K562 (cell line): ENCODE measurements at regions not wholly inside any gene's neighbourhood (a gene's known extent, or its start where the extent isn't known, plus 50 kb on each side); places are given as distances from the start of the nearest gene placed in this dataset.

Source experiments
- ATAC-seq: fragments of 200-7000 bp; cut with Tn5 transposase; 3 replicates; pipeline ENCODE4 v1.9.1; 2020; ENCODE audit warnings: moderate library complexity
- BruUV-seq: library from RNA; stranded (reverse); fragments of 400-500 nt; replicated peaks from 2 replicates; lab custom pipeline; 2021; lab: Mats Ljungman, UMichigan
- CTCF ChIA-PET: fragments of 300-600 bp; formaldehyde crosslinking; extraction: SDS; loops from one replicate; lab custom pipeline; 2021; ENCODE audit warnings: low intra/inter-chr PET ratio; lab: Yijun Ruan, JAX
- POLR2A ChIA-PET: fragments of 300-600, 350-650 bp; sonication (Branson Sonifier 250); formaldehyde crosslinking; extraction: SDS; loops from one replicate; lab custom pipeline; 2021; ENCODE audit warnings: antibody characterized with exemption, inconsistent platforms; lab: Yijun Ruan, JAX
- DNase-seq, 4 experiments: peaks; one replicate each; pipeline versions ENCODE4 v3.0.0 to v3.0.0-alpha.2; 2011 to 2018; ENCODE audit warnings: low spot score in 3 of 4, mixed read lengths in 3 of 4; ENCODE audit errors: extremely low read depth in 1 of 4
- FAIRE-seq: peaks from 2 replicates; lab custom pipeline; 2011; peaks lifted over from hg19 to GRCh38; lab: Jason Lieb, UNC
- H2AFZ ChIP-seq: 2 replicates; pipeline ENCODE4 v1.6.0; 2011; ENCODE audit warnings: low read depth, low read length, control low read depth, inconsistent platforms
- H3K27ac ChIP-seq: fragments of 200-600 bp; 3 replicates; pipeline ENCODE4 v1.8.0; 2011; ENCODE audit warnings: low read depth, mild to moderate bottlenecking, control low read depth, inconsistent platforms, low read length, moderate library complexity, mixed read lengths; ENCODE audit errors: extremely low read depth
- H3K27me3 ChIP-seq, 2 experiments: fragments of 300-600 bp in 1 of 2; 2 replicates in 1 of 2; 3 replicates in 1 of 2; pipeline versions ENCODE4 v1.6.0 to v1.8.0; 2011; ENCODE audit warnings: inconsistent platforms in 2 of 2, low read length in 2 of 2, mild to moderate bottlenecking in 1 of 2, mixed read lengths in 1 of 2, moderate library complexity in 1 of 2; ENCODE audit not compliant: control insufficient read depth in 2 of 2, insufficient read depth in 2 of 2
- H3K36me3 ChIP-seq: fragments of 300-600 bp; 3 replicates; pipeline ENCODE4 v1.8.0; 2011; ENCODE audit warnings: mild to moderate bottlenecking, low read length, inconsistent platforms; ENCODE audit not compliant: control insufficient read depth, insufficient read depth
- H3K4me1 ChIP-seq, 2 experiments: fragments of 200-600 bp in 1 of 2; replicated peaks in 1 of 2; 2 replicates in 1 of 2; 3 replicates in 1 of 2; pipeline versions ENCODE4 v1.5.1 to v1.8.0; 2011; ENCODE audit warnings: inconsistent platforms in 2 of 2, low read length in 2 of 2, mild to moderate bottlenecking in 1 of 2, mixed read lengths in 1 of 2, moderate library complexity in 1 of 2; ENCODE audit not compliant: control insufficient read depth in 2 of 2, insufficient read depth in 2 of 2
- H3K4me2 ChIP-seq: 2 replicates; pipeline ENCODE4 v1.6.1; 2011; ENCODE audit warnings: low read length, control low read depth, inconsistent platforms, mixed read lengths; ENCODE audit not compliant: insufficient read depth
- H3K4me3 ChIP-seq: fragments of 200-600 bp; sonication (generic), shearing (Covaris generic); 2 replicates; pipeline ENCODE4 v1.5.1; 2016; ENCODE audit warnings: control low read depth, inconsistent platforms
- H3K79me2 ChIP-seq: fragments of 200-600 bp; 3 replicates; pipeline ENCODE4 v1.8.0; 2011; ENCODE audit warnings: low read length, inconsistent platforms; ENCODE audit not compliant: control insufficient read depth, insufficient read depth
- H3K9ac ChIP-seq, 2 experiments: 2 replicates each; pipeline versions ENCODE4 v1.6.0 to v1.6.1; 2011; ENCODE audit warnings: low read depth in 2 of 2, low read length in 2 of 2, control low read depth in 1 of 2, inconsistent platforms in 1 of 2, mild to moderate bottlenecking in 1 of 2, mixed read lengths in 1 of 2; ENCODE audit not compliant: insufficient read depth in 1 of 2
- H3K9me1 ChIP-seq: one replicate; pipeline ENCODE4 v1.6.0; 2011; ENCODE audit warnings: inconsistent platforms, mild to moderate bottlenecking, low read length, moderate library complexity; ENCODE audit not compliant: control insufficient read depth, insufficient read depth
- H3K9me3 ChIP-seq: replicated peaks from 2 replicates; pipeline ENCODE4 v1.5.1; 2011; ENCODE audit warnings: low read depth, low read length, inconsistent platforms; ENCODE audit not compliant: control insufficient read depth, insufficient read depth
- H4K20me1 ChIP-seq: replicated peaks from 2 replicates; pipeline ENCODE4 v1.6.1; 2011; ENCODE audit warnings: low read length, inconsistent platforms, mixed read lengths; ENCODE audit not compliant: control insufficient read depth, insufficient read depth
- ARID1B ChIP-seq: fragments of 450-650 bp; IDR thresholded peaks from 2 replicates; pipeline ENCODE4 v1.6.1; 2016; ENCODE audit warnings: antibody characterized with exemption, mild to moderate bottlenecking, inconsistent platforms
- GATA2 ChIP-seq: sonication (generic); formaldehyde crosslinking; IDR thresholded peaks from 2 replicates; pipeline ENCODE4 v1.4.0; 2020; ENCODE audit warnings: mild to moderate bottlenecking, missing genetic modification reagents
- HDAC8 ChIP-seq: fragments of 450-650 bp; IDR thresholded peaks from 2 replicates; pipeline ENCODE4 v1.6.1; 2016; ENCODE audit warnings: mild to moderate bottlenecking, missing genetic modification characterization, moderate library complexity, missing compliant biosample characterization
- MAFK ChIP-seq: IDR thresholded peaks from 2 replicates; pipeline ENCODE4 v1.6.1; 2011; ENCODE audit warnings: low read length, improper control_type of control experiment
- NR1H2 ChIP-seq: sonication (generic); formaldehyde crosslinking; IDR thresholded peaks from 2 replicates; pipeline ENCODE4 v1.4.0; 2020; ENCODE audit warnings: mild to moderate bottlenecking, missing genetic modification reagents
- PHTF2 ChIP-seq: fragments of 250-450 bp; sonication (Bioruptor Pico); IDR thresholded peaks from 2 replicates; pipeline ENCODE4 v1.5.0; 2021; ENCODE audit warnings: mild to moderate bottlenecking
- PURB ChIP-seq: sonication (generic); formaldehyde crosslinking; IDR thresholded peaks from 2 replicates; pipeline ENCODE4 v1.9.0; 2021; ENCODE audit warnings: low read depth, mild to moderate bottlenecking, missing genetic modification reagents
- RBM15 ChIP-seq: fragments of 200-400 bp; formaldehyde crosslinking; IDR thresholded peaks from 2 replicates; pipeline ENCODE4 v1.6.1; 2018; ENCODE audit warnings: mild to moderate bottlenecking, low read length, moderate library complexity; ENCODE audit not compliant: insufficient read depth
- SOX6 ChIP-seq: fragments of 450-650 bp; IDR thresholded peaks from 2 replicates; pipeline ENCODE4 v1.6.1; 2014; ENCODE audit warnings: mild to moderate bottlenecking
- ZNF253 ChIP-seq: fragments of 250-450 bp; sonication (Bioruptor Pico); conservative IDR thresholded peaks from 2 replicates; pipeline ENCODE4 v1.6.1; 2021; ENCODE audit warnings: mild to moderate bottlenecking
- ZNF586 ChIP-seq: fragments of 450-650 bp; formaldehyde crosslinking; conservative IDR thresholded peaks from 2 replicates; pipeline ENCODE4 v1.4.0; 2020; ENCODE audit warnings: mild to moderate bottlenecking, moderate library complexity
- WGBS: fragments of 100-300 bp; shearing (Covaris generic); methylation state at CpG from one replicate; pipeline ENCODE4 v1.1.6; 2016; ENCODE audit warnings: low coverage, mixed read lengths; ENCODE audit not compliant: insufficient coverage; ENCODE audit errors: missing lambda C conversion rate; 5-methylcytosine and 5-hydroxymethylcytosine counted together
- in situ Hi-C: fragments of 300-500 bp; cut with MboI; formaldehyde crosslinking; loops from 4 replicates; pipeline ENCODE4 v1.15.0; 2018; ENCODE audit warnings: inconsistent platforms, mixed read lengths
- intact Hi-C: fragments of 100-400 bp; cut with micrococcal nuclease; formaldehyde crosslinking; loops from 2 replicates; pipeline ENCODE4 v1.14.2; 2022
- TF ChIP-seq, protein P1 (sequence below): sonication (generic); formaldehyde crosslinking; IDR thresholded peaks from 2 replicates; pipeline ENCODE4 v1.9.0; 2022; ENCODE audit warnings: mild to moderate bottlenecking, missing genetic modification reagents
- TF ChIP-seq, protein P2 (sequence below): fragments of 450-650 bp; IDR thresholded peaks from 2 replicates; pipeline ENCODE4 v1.6.1; 2018; ENCODE audit warnings: mild to moderate bottlenecking, low read depth; ENCODE audit not compliant: partially characterized antibody
- TF ChIP-seq, protein P3 (sequence below): fragments of 250-450 bp; sonication (Bioruptor Pico); IDR thresholded peaks from 2 replicates; pipeline ENCODE4 v1.9.0; 2021; ENCODE audit warnings: mild to moderate bottlenecking
- TF ChIP-seq, protein P4 (sequence below): fragments of 450-650 bp; conservative IDR thresholded peaks from 2 replicates; pipeline ENCODE4 v1.6.1; 2016; ENCODE audit warnings: missing genetic modification characterization, low read depth, mild to moderate bottlenecking, control low read depth, missing compliant biosample characterization

DNA sequence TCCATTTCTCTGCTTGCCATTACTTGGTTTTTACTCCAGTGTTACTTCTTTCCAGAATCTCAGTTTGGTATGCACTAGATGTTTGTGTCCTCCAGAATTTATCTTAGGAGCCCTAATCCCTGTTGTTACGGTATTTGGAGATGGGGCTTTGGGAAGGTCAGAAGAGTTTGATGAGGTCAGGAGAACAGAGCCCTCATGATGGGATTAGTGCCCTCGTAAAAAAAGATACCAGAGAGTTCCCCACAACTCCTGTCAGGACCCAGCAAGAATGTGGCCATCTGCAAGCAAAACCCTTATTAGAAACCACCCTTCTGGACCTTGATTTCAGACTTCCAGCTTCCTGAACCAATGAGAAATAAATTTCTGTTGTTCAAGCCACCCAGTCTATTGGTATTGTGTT lies 98.0 kb downstream of the ADAMTS1 start:
- in situ Hi-C loops (no loop called here), intact Hi-C loops (no loop called here)
- Histone ChIP-seq H3K36me3 (no peaks in the 10 kb centered on the region), H4K20me1 (no peaks in the 10 kb centered on the region), H3K9me1 (no peaks in the 10 kb centered on the region), H3K4me3 (no peak overlapping the region), H3K27ac (no peak overlapping the region), H3K9ac (no peak overlapping the region), H3K4me1 (no peaks in the 10 kb centered on the region), H3K79me2 (no peaks in the 10 kb centered on the region), H2AFZ (no peak overlapping the region)
- no peak for ATAC-seq
- POLR2A ChIA-PET: interaction anchor here (0.5 to 0.6 kb wide), 2 partner anchors 9 to 583 kb away, joined by 3 read pairs; no protein-coding TSS in a partner anchor
- no peak for DNase-seq
- TF ChIP-seq SOX6 (no peak), ZNF253 (CRISPR knock-in tag) (no peak), ZNF586 (CRISPR knock-in tag) (no peak), GATA2 (CRISPR knock-in tag) (no peak), MAFK (no peak), ARID1B (no peak), PURB (no peak), HDAC8 (tag) (no peak), NR1H2 (no peak), RBM15 (no peak), PHTF2 (CRISPR knock-in tag) (no peak)
- TF ChIP-seq, protein P1, sequence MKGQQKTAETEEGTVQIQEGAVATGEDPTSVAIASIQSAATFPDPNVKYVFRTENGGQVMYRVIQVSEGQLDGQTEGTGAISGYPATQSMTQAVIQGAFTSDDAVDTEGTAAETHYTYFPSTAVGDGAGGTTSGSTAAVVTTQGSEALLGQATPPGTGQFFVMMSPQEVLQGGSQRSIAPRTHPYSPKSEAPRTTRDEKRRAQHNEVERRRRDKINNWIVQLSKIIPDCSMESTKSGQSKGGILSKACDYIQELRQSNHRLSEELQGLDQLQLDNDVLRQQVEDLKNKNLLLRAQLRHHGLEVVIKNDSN (CRISPR knock-in tag): no peak
- TF ChIP-seq, protein P2, sequence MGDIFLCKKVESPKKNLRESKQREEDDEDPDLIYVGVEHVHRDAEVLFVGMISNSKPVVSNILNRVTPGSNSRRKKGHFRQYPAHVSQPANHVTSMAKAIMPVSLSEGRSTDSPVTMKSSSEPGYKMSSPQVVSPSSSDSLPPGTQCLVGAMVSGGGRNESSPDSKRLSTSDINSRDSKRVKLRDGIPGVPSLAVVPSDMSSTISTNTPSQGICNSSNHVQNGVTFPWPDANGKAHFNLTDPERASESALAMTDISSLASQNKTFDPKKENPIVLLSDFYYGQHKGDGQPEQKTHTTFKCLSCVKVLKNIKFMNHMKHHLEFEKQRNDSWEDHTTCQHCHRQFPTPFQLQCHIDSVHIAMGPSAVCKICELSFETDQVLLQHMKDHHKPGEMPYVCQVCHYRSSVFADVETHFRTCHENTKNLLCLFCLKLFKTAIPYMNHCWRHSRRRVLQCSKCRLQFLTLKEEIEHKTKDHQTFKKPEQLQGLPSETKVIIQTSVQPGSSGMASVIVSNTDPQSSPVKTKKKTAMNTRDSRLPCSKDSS: no peak
- TF ChIP-seq, protein P3, sequence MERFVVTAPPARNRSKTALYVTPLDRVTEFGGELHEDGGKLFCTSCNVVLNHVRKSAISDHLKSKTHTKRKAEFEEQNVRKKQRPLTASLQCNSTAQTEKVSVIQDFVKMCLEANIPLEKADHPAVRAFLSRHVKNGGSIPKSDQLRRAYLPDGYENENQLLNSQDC (CRISPR knock-in tag): no peak
- TF ChIP-seq, protein P4, sequence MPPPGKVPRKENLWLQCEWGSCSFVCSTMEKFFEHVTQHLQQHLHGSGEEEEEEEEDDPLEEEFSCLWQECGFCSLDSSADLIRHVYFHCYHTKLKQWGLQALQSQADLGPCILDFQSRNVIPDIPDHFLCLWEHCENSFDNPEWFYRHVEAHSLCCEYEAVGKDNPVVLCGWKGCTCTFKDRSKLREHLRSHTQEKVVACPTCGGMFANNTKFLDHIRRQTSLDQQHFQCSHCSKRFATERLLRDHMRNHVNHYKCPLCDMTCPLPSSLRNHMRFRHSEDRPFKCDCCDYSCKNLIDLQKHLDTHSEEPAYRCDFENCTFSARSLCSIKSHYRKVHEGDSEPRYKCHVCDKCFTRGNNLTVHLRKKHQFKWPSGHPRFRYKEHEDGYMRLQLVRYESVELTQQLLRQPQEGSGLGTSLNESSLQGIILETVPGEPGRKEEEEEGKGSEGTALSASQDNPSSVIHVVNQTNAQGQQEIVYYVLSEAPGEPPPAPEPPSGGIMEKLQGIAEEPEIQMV (tag): no peak
- TF ChIP-seq, all 486 proteins: peak for 0
- FAIRE-seq: no peak
- H3K4me2 ChIP-seq: no peak overlapping the region
- no peaks in the 10 kb centered on the region for H3K9me3 ChIP-seq
- 0% methylated on average over 2 of the region's 2 CpGs for WGBS
- H3K27me3 ChIP-seq: no peaks in the 10 kb centered on the region
- BruUV-seq: no TSS peak
- CTCF ChIA-PET: no interaction called here
